HG02973 (cell line): ENCODE measurements at regions not wholly inside any gene's neighbourhood (a gene's known extent, or its start where the extent isn't known, plus 50 kb on each side); places are given as distances from the start of the nearest gene placed in this dataset.
"Not testable (repeated sequence)": the region's sequence is repeated elsewhere in the genome, so short reads cannot be mapped to it uniquely, and the experiment has no call there.

Source experiments
- ATAC-seq: cut with Tn5 transposase; IDR thresholded peaks from one replicate; pipeline ENCODE4 v1.9.1; 2021; ENCODE audit warnings: moderate library complexity; ENCODE audit not compliant: unreplicated experiment

DNA sequence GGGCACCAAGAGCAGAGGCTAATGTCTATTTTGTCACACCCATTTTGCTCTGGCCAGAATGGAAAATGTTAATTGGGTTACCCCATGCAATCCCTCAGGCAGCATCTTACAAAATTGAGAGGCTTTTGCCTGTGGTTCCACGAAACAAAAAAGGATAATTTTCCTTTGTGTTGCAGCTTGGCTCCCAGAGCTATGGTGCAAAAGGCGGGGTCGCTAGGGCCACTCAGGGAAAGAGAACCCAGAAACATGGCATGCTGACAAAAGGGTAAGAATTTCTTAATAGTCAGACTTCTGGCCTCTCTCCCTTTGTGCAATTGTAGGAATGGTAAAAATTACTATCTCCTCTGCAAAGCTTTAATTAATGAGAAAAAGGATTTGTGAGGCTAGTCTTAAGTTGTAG lies 119.6 kb upstream of the BANK1 start:
- no peak for ATAC-seq

DNA sequence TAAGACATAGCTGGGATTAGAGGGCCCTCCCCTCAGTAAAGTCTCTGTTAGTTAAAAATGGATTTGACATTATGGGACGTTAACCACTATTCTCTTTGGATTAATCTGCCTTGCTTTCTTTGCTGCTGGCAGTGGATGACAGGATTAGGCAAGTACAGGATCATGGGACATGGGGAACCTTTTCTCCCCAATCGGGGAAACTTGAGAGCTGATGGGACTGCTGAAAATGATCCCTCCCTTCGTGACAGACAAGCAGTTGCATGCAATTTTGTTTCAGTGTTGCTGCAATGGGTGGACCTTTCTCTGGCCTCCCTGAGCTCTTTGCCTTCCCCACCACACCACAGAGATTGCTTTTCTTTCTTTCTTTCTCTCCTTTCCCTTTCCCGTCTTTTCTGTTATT lies 120.2 kb upstream of the BANK1 start:
- no peak for ATAC-seq

DNA sequence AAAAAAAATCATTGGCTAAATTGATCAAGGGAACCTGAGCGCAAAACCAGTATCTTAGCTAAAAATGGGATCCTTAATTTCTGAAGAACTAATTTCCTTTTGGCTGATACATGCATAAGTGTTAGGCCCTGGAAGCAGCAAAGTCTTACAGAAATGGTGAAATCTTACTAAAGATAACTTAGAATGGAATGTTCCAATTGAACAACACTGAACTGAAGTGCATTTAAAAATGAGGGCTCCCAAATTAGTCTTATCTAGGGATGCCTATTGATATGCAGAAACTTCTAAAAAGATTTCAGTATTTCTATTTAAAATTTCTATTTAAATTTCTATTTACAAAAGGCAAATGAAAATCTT lies 120.7 kb upstream of the BANK1 start:
- ATAC-seq: no peak

DNA sequence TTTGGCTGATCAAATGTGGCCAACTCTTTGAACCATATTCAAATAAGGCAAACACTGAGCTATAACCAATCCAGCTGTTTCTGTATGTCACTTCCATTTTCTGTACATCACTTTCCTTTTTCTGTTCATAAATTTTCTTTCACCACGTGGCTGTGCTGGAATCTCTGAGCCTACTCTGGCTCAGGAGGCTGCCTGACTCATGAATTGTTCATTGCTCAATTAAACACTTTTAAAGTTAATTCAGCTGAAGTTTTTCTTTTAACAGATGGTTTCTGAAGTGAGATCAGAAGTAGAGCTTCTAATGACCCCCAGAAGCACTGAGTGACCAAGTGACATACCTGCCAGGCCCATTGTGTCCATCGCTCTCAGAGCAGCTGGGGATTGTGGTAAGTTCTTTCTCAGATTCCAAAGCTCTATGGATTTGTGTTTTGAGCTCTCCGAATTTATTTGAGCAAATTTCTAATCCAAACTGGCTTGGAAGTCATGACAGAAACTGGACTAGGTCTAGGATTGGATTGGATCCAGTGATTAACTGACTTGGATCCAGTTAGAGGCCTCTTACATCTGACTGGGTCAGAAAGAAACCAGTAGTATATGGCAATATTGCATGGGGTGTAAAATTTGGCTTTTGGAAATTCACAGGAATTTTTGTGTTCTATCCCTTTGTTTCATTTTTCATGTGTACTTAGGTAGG lies 121.2 kb upstream of the BANK1 start:
- no peak for ATAC-seq

DNA sequence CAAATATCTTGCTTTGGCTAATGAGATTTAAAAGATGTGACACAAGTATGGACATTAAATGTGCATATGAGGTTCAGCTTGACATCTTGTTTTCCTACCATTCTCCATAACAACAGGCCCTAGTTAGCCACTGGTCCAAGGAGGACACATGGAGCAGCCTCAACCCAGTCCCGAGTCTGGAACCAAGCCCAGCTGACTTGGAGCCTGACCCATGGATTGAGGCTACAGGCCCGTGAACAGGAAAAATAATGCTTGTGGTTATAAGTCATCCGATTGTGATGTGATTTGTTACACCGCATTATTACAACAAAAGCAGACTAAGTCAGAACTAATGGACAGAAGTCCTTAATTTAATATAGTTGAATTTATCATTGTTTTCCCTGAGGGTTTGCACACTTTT lies 123.2 kb upstream of the BANK1 start:
- ATAC-seq: no peak

DNA sequence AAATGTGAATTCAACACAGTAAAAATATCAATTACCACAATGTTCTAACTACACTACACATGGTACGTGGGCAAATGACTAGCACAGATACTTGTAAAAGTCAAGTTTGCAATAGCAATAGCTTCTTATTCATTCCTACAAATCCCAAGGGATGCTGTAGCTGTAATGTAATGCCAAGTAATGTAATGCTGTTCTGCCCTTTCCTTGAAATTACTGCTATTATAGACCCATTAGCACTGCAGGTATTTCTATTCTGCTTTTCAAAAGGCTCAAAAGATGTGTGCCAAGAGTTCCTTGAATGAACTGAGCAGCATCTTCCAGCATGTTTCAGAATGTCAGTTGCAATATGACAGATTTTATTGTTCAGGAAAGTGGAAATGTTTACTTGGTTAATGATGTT lies 129.9 kb upstream of the BANK1 start:
- no peak for ATAC-seq

DNA sequence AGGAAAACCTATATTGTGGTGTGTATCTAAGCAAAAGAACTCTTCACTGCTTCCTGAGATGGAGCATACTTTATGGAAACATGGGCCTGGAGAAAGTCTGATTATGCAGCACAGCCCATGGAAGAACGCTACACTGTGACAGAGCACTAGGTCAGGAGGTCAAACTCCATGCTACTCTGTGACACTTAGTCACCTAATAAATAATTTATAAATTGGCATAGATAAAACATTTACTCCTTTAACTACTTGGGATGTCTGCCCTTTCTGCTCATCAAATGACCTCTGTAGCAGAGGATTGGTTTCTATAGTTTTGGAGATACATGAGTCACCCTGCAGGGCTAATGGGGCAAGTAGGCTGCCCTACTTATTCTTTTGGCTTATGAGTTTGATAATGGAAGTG lies 134.7 kb upstream of the BANK1 start:
- ATAC-seq: no peak

DNA sequence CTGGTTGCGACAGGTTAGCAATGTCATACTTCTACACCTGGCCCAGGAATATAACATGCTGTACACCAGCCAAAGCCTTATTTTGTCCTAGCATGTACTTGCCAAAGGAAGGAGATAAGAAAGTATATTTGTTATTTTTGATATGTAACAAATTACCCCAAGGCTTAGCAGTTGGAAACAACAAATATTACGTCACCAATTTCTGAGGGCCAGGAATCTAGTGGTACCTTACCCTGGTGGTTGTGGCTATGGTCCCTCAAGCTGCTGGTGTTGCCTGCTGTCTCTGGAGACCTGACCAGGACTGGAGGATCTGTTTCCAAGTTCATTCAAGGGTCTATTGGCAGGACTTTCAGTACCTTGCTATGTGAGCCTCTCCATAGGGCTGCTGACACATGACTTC lies 135.5 kb upstream of the BANK1 start:
- no peak for ATAC-seq

DNA sequence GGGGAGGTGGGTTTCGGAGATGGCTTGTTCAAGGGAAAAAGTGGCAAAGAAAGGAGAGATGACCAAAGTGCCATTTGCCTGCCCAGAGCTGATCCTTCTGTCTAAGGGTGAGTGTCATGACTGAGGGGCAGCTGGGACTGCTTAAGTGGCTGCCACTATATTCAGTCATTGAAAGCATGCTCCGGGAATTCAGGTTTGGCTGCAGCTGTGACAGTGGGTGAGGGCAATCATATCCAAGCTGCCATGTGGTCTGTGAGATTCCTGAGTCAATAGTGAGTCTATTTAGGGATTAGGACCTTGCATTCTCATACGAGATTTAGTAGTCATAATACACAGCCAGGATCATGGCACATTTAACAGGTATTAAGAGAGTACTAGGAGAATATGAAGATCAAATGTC lies 138.8 kb upstream of the BANK1 start:
- ATAC-seq: no peak

DNA sequence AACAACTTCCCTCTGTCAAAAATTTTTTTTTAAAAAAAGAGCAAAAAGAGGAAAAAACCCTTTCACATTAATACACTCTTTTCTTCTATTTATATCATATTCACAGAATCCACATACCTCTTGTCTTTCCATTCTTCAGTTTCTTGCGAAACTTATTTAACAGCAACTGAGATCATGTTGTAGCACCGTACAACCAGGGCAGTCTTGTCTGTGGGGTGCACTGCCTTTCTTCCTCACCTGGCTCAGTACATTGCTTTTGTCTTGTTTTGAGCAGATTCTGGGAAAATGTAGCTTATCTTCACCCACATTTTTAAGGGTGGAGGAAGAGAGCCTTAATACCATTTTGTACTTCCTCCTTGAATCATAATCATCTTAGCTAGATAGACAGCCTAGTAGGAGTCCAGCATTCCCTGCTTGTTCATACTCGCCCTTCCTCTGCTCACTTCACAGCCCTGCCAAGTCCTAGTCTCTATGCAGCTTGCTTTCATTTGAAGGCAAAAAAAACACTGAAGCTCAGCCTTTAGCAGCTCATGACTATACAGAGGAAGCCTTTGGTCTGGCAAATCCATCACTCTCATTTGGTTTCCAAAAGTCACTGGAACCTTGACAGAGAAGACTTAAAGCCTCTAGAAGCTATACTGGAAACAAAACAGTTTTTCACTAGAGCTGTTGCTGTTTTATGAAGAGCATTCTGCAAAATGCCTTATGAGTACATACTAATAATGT lies 140.6 kb upstream of the BANK1 start:
- no peak for ATAC-seq

DNA sequence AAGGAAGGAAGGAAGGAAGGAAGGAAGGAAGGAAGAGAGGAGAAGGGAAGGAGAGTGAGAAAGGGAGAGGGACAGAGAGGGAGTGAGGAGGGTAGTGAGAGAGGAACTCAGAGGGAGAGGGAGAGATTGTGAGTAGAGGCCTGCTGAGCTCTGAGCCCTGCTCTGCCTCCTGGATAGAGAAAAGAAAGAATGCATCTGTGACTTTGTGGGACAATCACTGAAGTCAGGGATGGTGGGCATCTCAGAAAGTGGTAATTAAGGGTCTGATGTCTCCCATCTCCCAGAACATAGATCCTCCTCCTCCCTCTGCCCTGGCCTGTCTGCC lies 142.9 kb upstream of the BANK1 start:
- no peak for ATAC-seq

DNA sequence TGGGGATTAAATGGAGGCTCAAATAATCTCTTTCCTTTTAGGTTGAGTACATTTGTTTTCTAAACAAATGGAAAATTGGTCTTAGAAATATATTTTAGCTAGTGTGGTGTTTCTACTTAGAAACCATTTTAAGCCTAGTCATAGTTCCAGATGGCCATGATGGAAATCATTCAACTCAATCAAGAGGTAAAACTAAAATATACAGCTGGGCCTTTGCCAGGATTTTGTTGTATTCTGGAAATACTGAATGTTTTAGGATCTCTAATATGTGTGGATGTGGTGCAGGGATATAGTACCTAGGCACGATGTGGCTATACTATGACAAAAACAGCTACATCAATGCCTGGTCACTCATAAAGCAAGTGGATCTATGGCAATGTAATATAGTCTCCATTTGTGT lies 146.0 kb upstream of the BANK1 start:
- no peak for ATAC-seq

DNA sequence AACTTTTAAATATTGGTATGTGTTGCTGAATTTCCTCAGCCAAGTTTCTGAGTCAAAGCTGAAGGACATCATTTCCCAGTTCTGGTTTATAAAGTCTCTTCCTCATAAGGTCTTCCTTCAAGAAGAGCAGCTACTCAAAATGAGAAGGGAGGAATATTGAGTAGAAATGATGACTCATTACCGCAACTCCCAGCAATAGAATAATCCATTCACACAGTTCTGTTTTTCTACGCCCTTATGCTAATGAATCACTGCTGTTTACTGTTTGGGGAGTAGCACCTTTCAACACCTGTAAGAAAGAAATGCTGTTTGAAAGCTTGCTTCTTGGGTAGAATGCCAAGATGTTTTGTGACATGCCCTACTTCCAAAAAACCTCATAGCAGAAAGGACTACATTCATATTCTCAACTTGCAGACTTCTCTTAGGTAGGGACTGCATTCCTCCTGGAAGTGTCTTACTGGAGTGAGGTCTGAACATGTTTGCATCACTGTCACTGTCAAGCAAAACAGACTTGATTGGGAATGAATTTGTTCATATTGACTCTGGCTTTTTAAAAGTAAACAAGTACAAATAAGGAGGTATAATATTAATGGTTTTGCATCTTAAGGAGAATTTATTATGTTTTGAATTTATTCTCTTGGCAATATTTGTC lies 147.2 kb upstream of the BANK1 start:
- ATAC-seq: no peak

DNA sequence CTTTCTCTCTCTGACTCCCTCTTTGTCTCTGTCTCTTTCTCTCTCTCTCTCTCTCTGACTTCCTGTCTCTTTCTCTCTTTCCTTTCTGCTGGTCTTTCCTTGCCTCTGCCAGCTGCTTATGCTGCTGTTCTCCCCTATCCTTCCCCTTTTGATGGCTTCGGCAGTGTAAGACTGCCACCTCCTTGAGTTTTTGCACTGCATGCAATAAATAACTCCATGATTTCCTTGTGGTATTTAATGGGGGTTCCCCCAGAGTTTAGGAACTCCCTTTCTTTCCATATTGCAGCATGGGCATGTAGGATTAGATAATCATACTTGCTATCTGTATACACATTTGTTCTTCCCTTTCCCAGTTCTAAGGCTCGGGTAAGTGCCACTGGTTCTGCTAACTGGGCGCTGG lies 157.8 kb upstream of the BANK1 start:
- ATAC-seq: not testable (repeated sequence)

DNA sequence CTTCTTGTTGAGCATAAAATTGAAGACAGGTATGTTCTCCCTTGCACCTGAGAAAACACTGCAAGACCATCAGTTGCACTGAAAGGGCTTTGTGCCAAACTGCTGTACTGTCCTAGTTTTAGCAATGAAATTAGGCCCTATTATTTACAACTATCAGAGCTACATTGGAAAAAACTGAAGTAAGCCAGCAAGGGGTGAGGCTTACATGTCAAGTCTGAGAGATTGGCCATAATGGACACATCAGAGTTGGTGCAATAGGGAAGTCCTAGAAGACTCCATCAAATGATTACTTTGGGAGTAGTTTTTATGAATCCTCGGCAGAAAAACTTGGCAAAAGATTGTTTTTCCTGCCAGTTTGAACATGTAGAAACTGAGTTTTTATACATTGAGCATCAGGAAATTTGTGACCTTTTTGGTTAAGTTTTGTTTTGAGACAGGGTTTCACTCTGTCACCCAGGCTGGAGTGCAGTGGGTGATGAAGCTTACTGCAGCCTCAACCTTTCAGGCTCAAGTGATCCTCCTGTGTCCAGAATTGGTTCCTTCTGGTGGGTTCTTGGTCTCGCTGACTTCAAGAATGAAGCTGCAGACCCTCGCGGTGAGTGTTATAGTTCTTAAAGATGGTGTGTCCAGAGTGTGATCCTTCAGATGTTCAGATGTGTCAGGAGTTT lies 160.1 kb upstream of the BANK1 start:
- ATAC-seq: no peak

DNA sequence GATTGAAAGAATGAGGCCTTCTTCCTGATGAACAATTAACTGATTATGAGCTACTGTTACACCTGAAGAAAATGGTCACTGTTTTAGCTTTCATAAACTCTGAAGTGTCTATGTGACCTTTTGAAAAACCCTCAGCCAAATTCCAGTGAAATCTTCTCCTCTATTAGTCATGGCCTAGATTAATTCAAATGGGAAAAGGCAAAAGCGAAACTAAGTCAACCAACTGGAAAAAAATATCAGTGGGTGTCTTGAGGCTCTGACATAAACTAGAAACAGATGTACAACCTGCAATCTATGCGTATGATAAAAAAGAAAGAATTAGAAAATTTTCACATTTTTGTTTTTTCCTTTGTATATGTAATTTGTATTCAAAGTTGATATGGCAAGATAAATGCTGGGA lies 169.4 kb upstream of the BANK1 start:
- ATAC-seq: no peak

DNA sequence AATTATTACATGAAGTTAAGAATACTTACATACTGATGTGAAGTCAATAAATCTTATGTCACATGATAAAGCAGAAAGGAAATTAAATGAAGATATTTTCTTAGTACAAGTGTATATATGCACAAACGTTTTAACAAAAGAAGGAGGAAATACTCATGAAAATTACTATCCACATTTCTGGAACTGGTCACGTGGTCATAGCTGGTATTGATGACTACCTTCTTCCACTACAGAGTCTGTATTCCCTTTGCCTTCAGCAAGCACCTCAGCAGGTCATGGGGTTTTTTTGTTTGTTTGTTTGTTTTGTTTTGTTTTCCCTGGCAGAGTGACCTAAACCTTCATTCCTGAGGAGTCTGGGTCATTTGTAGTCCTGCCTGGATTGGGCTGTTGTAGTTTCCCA lies 174.9 kb upstream of the BANK1 start:
- ATAC-seq: no peak

DNA sequence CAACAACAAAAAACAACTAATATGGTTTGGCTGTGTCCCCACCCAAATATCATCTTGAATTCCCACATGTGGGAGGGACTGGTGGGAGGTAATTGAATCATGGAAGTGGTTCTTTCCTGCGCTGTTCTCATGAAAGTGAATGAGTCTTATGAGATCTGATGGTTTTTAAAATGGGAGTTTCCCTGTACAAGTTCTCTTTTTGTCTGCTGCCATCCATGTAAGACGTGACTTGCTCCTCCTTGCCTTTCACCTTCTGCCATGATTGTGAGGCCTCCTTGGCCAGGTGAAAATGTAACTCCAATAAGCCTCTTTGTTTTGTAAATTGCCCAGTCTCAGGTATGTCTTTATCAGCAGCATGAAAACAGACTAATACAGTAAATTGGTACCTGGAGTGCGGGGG lies 183.5 kb upstream of the BANK1 start:
- ATAC-seq: not testable (repeated sequence)

DNA sequence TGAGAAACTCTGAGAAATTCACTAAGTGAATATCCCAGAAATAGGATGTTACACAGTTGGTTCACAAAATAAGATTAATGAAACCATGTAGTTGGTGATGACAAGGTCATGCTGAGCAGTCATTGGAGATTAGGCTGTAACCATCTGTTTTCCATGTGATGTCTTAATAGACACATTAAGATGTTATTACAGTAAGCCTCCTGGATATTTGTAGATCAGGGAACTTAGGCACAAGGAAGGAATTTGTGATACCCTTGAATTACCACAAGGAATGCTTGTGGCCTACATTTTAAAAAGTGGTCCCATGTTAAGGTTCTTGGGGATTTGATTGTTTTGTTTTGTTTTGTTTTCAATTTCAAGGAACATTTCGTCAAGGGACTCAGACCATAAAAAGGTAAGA lies 185.6 kb upstream of the BANK1 start:
- no peak for ATAC-seq

DNA sequence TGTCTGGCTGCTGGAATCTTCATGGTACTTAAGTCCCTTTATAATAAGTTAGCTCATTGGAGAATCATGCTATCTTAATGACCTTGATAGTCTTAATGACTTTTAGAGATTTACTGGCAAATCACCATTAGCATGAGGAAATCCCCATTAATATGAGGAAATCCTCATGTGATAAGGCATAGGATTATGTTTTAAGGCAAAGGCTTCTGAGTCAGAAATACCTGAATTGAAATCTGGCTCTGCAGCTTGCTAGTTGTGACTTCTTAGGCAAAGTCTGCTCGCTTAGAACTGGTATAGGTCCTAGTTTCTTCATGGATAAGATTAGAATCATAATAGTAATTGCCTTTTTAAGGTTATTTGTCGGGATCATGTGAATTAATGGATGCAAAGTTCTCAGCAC lies 190.2 kb upstream of the BANK1 start:
- no peak for ATAC-seq

DNA sequence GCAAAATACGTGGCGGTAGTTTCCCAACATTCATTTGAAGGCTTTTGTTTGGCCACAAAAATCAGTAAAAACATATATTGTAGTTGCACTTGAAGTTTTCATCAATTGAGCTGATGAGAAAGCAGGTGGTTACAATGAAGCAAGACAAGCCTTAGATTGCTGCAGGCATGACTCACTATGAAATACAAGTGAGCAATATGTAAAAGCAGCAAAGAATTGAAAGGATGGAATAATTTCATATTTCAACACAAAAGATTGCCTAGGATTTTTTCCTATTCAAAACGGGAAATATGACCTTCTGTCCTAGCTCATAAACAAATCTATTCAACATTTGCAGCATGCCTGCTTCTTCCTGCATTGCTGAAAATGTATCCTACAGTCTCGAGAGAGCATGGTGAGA lies 190.9 kb upstream of the BANK1 start:
- ATAC-seq: no peak
